ENCODE measurements at regions not wholly inside any gene's neighbourhood (a gene's known extent, or its start where the extent isn't known, plus 50 kb on each side); places are given as distances from the start of the nearest gene placed in this dataset.
"Not testable (repeated sequence)": the region's sequence is repeated elsewhere in the genome, so short reads cannot be mapped to it uniquely, and the experiment has no call there.

- TF ChIP-seq CTCF, POLR2A (IDR thresholded peaks at IDR 0.05): not testable (repeated sequence)
Measured at GRCh38 chr21:9745457-9746108, 775.8 kb upstream of the TPTE start.

Data from Peyer's patch (tissue), 4 donors.